K562 (cell line): ENCODE measurements at regions not wholly inside any gene's neighbourhood (a gene's known extent, or its start where the extent isn't known, plus 50 kb on each side); places are given as distances from the start of the nearest gene placed in this dataset.

Source experiments
- ATAC-seq: fragments of 200-7000 bp; cut with Tn5 transposase; 3 replicates; pipeline ENCODE4 v1.9.1; 2020; ENCODE audit warnings: moderate library complexity
- BruUV-seq: library from RNA; stranded (reverse); fragments of 400-500 nt; replicated peaks from 2 replicates; lab custom pipeline; 2021; lab: Mats Ljungman, UMichigan
- CTCF ChIA-PET: fragments of 300-600 bp; formaldehyde crosslinking; extraction: SDS; loops from one replicate; lab custom pipeline; 2021; ENCODE audit warnings: low intra/inter-chr PET ratio; lab: Yijun Ruan, JAX
- POLR2A ChIA-PET: fragments of 300-600, 350-650 bp; sonication (Branson Sonifier 250); formaldehyde crosslinking; extraction: SDS; loops from one replicate; lab custom pipeline; 2021; ENCODE audit warnings: antibody characterized with exemption, inconsistent platforms; lab: Yijun Ruan, JAX
- DNase-seq, 4 experiments: peaks; one replicate each; pipeline versions ENCODE4 v3.0.0 to v3.0.0-alpha.2; 2011 to 2018; ENCODE audit warnings: low spot score in 3 of 4, mixed read lengths in 3 of 4; ENCODE audit errors: extremely low read depth in 1 of 4
- FAIRE-seq: peaks from 2 replicates; lab custom pipeline; 2011; peaks lifted over from hg19 to GRCh38; lab: Jason Lieb, UNC
- H2AFZ ChIP-seq: 2 replicates; pipeline ENCODE4 v1.6.0; 2011; ENCODE audit warnings: low read depth, low read length, control low read depth, inconsistent platforms
- H3K27ac ChIP-seq: fragments of 200-600 bp; 3 replicates; pipeline ENCODE4 v1.8.0; 2011; ENCODE audit warnings: low read depth, mild to moderate bottlenecking, control low read depth, inconsistent platforms, low read length, moderate library complexity, mixed read lengths; ENCODE audit errors: extremely low read depth
- H3K27me3 ChIP-seq, 2 experiments: fragments of 300-600 bp in 1 of 2; 2 replicates in 1 of 2; 3 replicates in 1 of 2; pipeline versions ENCODE4 v1.6.0 to v1.8.0; 2011; ENCODE audit warnings: inconsistent platforms in 2 of 2, low read length in 2 of 2, mild to moderate bottlenecking in 1 of 2, mixed read lengths in 1 of 2, moderate library complexity in 1 of 2; ENCODE audit not compliant: control insufficient read depth in 2 of 2, insufficient read depth in 2 of 2
- H3K36me3 ChIP-seq: fragments of 300-600 bp; 3 replicates; pipeline ENCODE4 v1.8.0; 2011; ENCODE audit warnings: mild to moderate bottlenecking, low read length, inconsistent platforms; ENCODE audit not compliant: control insufficient read depth, insufficient read depth
- H3K4me1 ChIP-seq, 2 experiments: fragments of 200-600 bp in 1 of 2; replicated peaks in 1 of 2; 2 replicates in 1 of 2; 3 replicates in 1 of 2; pipeline versions ENCODE4 v1.5.1 to v1.8.0; 2011; ENCODE audit warnings: inconsistent platforms in 2 of 2, low read length in 2 of 2, mild to moderate bottlenecking in 1 of 2, mixed read lengths in 1 of 2, moderate library complexity in 1 of 2; ENCODE audit not compliant: control insufficient read depth in 2 of 2, insufficient read depth in 2 of 2
- H3K4me2 ChIP-seq: 2 replicates; pipeline ENCODE4 v1.6.1; 2011; ENCODE audit warnings: low read length, control low read depth, inconsistent platforms, mixed read lengths; ENCODE audit not compliant: insufficient read depth
- H3K4me3 ChIP-seq: fragments of 200-600 bp; sonication (generic), shearing (Covaris generic); 2 replicates; pipeline ENCODE4 v1.5.1; 2016; ENCODE audit warnings: control low read depth, inconsistent platforms
- H3K79me2 ChIP-seq: fragments of 200-600 bp; 3 replicates; pipeline ENCODE4 v1.8.0; 2011; ENCODE audit warnings: low read length, inconsistent platforms; ENCODE audit not compliant: control insufficient read depth, insufficient read depth
- H3K9ac ChIP-seq, 2 experiments: 2 replicates each; pipeline versions ENCODE4 v1.6.0 to v1.6.1; 2011; ENCODE audit warnings: low read depth in 2 of 2, low read length in 2 of 2, control low read depth in 1 of 2, inconsistent platforms in 1 of 2, mild to moderate bottlenecking in 1 of 2, mixed read lengths in 1 of 2; ENCODE audit not compliant: insufficient read depth in 1 of 2
- H3K9me1 ChIP-seq: one replicate; pipeline ENCODE4 v1.6.0; 2011; ENCODE audit warnings: inconsistent platforms, mild to moderate bottlenecking, low read length, moderate library complexity; ENCODE audit not compliant: control insufficient read depth, insufficient read depth
- H3K9me3 ChIP-seq: replicated peaks from 2 replicates; pipeline ENCODE4 v1.5.1; 2011; ENCODE audit warnings: low read depth, low read length, inconsistent platforms; ENCODE audit not compliant: control insufficient read depth, insufficient read depth
- H4K20me1 ChIP-seq: replicated peaks from 2 replicates; pipeline ENCODE4 v1.6.1; 2011; ENCODE audit warnings: low read length, inconsistent platforms, mixed read lengths; ENCODE audit not compliant: control insufficient read depth, insufficient read depth
- FOXP1 ChIP-seq: sonication (generic); formaldehyde crosslinking; IDR thresholded peaks from 2 replicates; pipeline ENCODE4 v1.8.0; 2022; ENCODE audit warnings: mild to moderate bottlenecking, missing genetic modification reagents
- HDAC8 ChIP-seq: fragments of 450-650 bp; IDR thresholded peaks from 2 replicates; pipeline ENCODE4 v1.6.1; 2016; ENCODE audit warnings: mild to moderate bottlenecking, missing genetic modification characterization, moderate library complexity, missing compliant biosample characterization
- HEY1 ChIP-seq: fragments of 250-450 bp; sonication (Bioruptor Pico); IDR thresholded peaks from 2 replicates; pipeline ENCODE4 v1.5.0; 2020; ENCODE audit warnings: mild to moderate bottlenecking, moderate library complexity, borderline replicate concordance
- TSC22D4 ChIP-seq: fragments of 450-650 bp; IDR thresholded peaks from 2 replicates; pipeline ENCODE4 v1.6.1; 2016; ENCODE audit warnings: missing genetic modification characterization, missing biosample characterization, control low read depth
- U2AF1 ChIP-seq: fragments of 200-400 bp; formaldehyde crosslinking; optimal IDR thresholded peaks from 2 replicates; pipeline ENCODE3; 2017; ENCODE audit warnings: mild to moderate bottlenecking, low read depth, low read length, moderate library complexity
- ZNF274 ChIP-seq: IDR thresholded peaks from 2 replicates; pipeline ENCODE4 v1.6.1; 2011; ENCODE audit warnings: low read depth, mild to moderate bottlenecking, low read length, moderate library complexity, borderline replicate concordance
- ZNF644 ChIP-seq: fragments of 200-800 bp; sonication (Bioruptor generic); IDR thresholded peaks from 2 replicates; pipeline ENCODE4 v1.6.1; 2016; ENCODE audit warnings: low read depth, missing genetic modification characterization, missing compliant biosample characterization
- WGBS: fragments of 100-300 bp; shearing (Covaris generic); methylation state at CpG from one replicate; pipeline ENCODE4 v1.1.6; 2016; ENCODE audit warnings: low coverage, mixed read lengths; ENCODE audit not compliant: insufficient coverage; ENCODE audit errors: missing lambda C conversion rate; 5-methylcytosine and 5-hydroxymethylcytosine counted together
- in situ Hi-C: fragments of 300-500 bp; cut with MboI; formaldehyde crosslinking; loops from 4 replicates; pipeline ENCODE4 v1.15.0; 2018; ENCODE audit warnings: inconsistent platforms, mixed read lengths
- intact Hi-C: fragments of 100-400 bp; cut with micrococcal nuclease; formaldehyde crosslinking; loops from 2 replicates; pipeline ENCODE4 v1.14.2; 2022

- Histone ChIP-seq H4K20me1 (no peaks in the 10 kb centered on the region), H3K79me2 (no peaks in the 10 kb centered on the region), H3K9ac (no peak overlapping the region), H3K4me3 (no peak overlapping the region), H3K36me3 (no peaks in the 10 kb centered on the region), H3K4me1 (peaks cover 7 to 8% of the 10 kb centered on the region in 2 experiments; a peak in 3 of 5 replicates), H2AFZ (no peak overlapping the region), H3K4me2 (no peak overlapping the region), H3K9me3 (no peaks in the 10 kb centered on the region), H3K27me3 (peaks cover 0 to 38% of the 10 kb centered on the region in 2 experiments; a peak in 3 of 5 replicates), H3K9me1 (no peaks in the 10 kb centered on the region), H3K27ac (no peak overlapping the region)
- POLR2A ChIA-PET, result interaction anchor here (0.6 to 0.9 kb wide), 4 partner anchors 22 to 1234 kb away, joined by 3 read pairs; no protein-coding TSS in a partner anchor
- in situ Hi-C loops, result loop anchor here (25.0 kb wide), 1 partner anchor 1367 kb away; no protein-coding TSS in a partner anchor
- CTCF ChIA-PET, result no interaction called here
- WGBS, result 0% methylated on average over 6 of the region's 6 CpGs
- no TSS peak for BruUV-seq
- TF ChIP-seq HEY1 (CRISPR knock-in tag), result no peak
- TF ChIP-seq HDAC8 (tag), result no peak
- TF ChIP-seq ZNF644, result no peak
- no peak for TF ChIP-seq ZNF274
- no peak for TF ChIP-seq TSC22D4 (tag)
- no peak for TF ChIP-seq U2AF1
- no peak for TF ChIP-seq FOXP1 (CRISPR knock-in tag)
- DNase-seq, result no peak
- intact Hi-C loops, result no loop called here
- FAIRE-seq, result no peak
- ATAC-seq, result no peak
Observed at GRCh38 chr1:29804181-29804899, 568.0 kb downstream of the PTPRU start.
